Lung (tissue), 11 donors: ENCODE measurements at regions not wholly inside any gene's neighbourhood (a gene's known extent, or its start where the extent isn't known, plus 50 kb on each side); places are given as distances from the start of the nearest gene placed in this dataset.

Source experiments
- ATAC-seq: fragments of 200-7000 bp; cut with Tn5 transposase; one replicate; pipeline ENCODE4 v1.9.1; 2020; ENCODE audit warnings: moderate number of reproducible peaks; ENCODE audit not compliant: insufficient read depth, low FRiP score
- DNase-seq, 3 donors: peaks; one replicate each; pipeline ENCODE4 v3.0.0-alpha.2; 2013 to 2017
- H3K27ac ChIP-seq, 2 donors: one replicate each; pipeline ENCODE4 v1.5.1; 2013; ENCODE audit warnings: mild to moderate bottlenecking in 2 of 2, moderate library complexity in 2 of 2, control low read depth in 1 of 2, inconsistent platforms in 1 of 2, low read depth in 1 of 2, low read length in 1 of 2
- H3K27me3 ChIP-seq, 3 donors: one replicate each; pipeline ENCODE4 v1.5.1; 2013; ENCODE audit warnings: low read length in 2 of 3; ENCODE audit not compliant: control insufficient read depth in 3 of 3, insufficient read depth in 3 of 3
- H3K36me3 ChIP-seq, 4 donors: one replicate each; pipeline ENCODE4 v1.5.1; 2013; ENCODE audit warnings: low read length in 4 of 4, mild to moderate bottlenecking in 1 of 4, moderate library complexity in 1 of 4; ENCODE audit not compliant: control insufficient read depth in 4 of 4, insufficient read depth in 4 of 4
- H3K4me1 ChIP-seq, 5 donors: one replicate each; pipeline ENCODE4 v1.5.1; 2013; ENCODE audit warnings: low read length in 5 of 5, mild to moderate bottlenecking in 2 of 5, moderate library complexity in 1 of 5; ENCODE audit not compliant: control insufficient read depth in 5 of 5, insufficient read depth in 5 of 5
- H3K4me3 ChIP-seq: one replicate; pipeline ENCODE4 v1.5.1; 2013; ENCODE audit warnings: mild to moderate bottlenecking, control low read depth, moderate library complexity
- H3K9ac ChIP-seq, 2 donors: one replicate each; pipeline ENCODE4 v1.5.1; 2013; ENCODE audit warnings: low read length in 2 of 2, control low read depth in 1 of 2; ENCODE audit not compliant: insufficient read depth in 1 of 2
- H3K9me3 ChIP-seq, 4 donors: one replicate each; pipeline ENCODE4 v1.5.1; 2013; ENCODE audit warnings: low read length in 3 of 4, mild to moderate bottlenecking in 1 of 4, moderate library complexity in 1 of 4; ENCODE audit not compliant: control insufficient read depth in 4 of 4, insufficient read depth in 3 of 4
- CTCF ChIP-seq: IDR thresholded peaks from 2 replicates; pipeline ENCODE4 v1.5.1; 2012; ENCODE audit warnings: mild to moderate bottlenecking; ENCODE audit errors: control extremely low read depth, extremely low read depth
- WGBS, 2 donors: extraction: QIAGEN DNeasy Blood & Tissue Kit; methylation state at CpG; one replicate each; pipeline ENCODE4 v1.1.7; 2013; 5-methylcytosine and 5-hydroxymethylcytosine counted together
- donor health status: control.
- donor health status: control.
- donor health status: Bipolar disorder and iron deficiency.
- donor health status: healthy.
- donor health status: DM: yes; HTN: yes; CAD: no.

DNA sequence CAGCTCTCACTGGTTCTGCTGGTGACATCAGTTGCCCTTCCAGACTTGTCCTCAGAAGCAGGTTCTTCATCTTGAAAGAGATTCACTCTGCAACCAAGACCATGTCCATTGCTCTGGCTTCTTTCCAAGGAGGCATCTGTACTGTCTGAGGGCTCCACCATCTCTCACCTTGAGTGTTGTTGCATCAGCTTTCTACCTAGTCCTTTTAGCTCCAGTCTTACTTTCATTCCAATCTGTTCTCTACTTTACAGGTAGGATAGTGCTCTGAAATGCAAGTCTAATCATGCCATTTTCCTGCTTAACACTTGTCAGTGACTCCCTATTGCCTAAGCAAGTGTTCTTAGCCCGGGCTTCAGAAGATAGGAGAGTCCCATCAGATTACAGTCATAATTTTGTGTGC is 117.7 kb downstream of the EN1 start:
- Histone ChIP-seq H3K4me1 (no peaks in the 10 kb centered on the region), H3K9ac (no peak overlapping the region), H3K27ac (no peak overlapping the region), H3K9me3 (peaks cover 0 to 6% (median 3%) of the 10 kb centered on the region in 4 donors), H3K4me3 (no peak overlapping the region), H3K36me3 (no peaks in the 10 kb centered on the region), H3K27me3 (no peaks in the 10 kb centered on the region)
- ATAC-seq = no peak
- 80 to 87% methylated on average over 1 of the region's 1 CpG for WGBS, 2 donors
- DNase-seq = no peak
- TF ChIP-seq CTCF = no peak

DNA sequence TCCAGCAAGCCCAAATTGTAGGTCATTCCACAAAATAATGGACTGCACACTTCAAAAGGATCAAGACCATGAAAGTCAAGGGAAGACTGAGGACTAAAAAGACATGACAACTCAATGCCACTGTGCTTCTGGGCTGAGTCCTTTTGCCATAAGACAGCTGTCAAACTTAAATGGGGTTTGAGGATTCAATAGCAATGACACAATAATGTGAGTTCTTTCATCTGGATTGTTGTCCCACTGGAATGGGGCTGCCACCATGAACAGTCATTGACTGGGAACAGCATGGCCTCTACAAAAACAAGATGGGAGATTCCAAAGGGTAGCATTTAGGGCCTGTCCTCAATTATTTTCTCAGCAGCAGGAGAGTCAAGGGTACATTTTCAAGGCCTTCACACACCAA is 118.5 kb downstream of the EN1 start:
- peaks cover 0 to 6% (median 3%) of the 10 kb centered on the region in 4 donors for H3K9me3 ChIP-seq
- H3K9ac ChIP-seq = no peak overlapping the region
- H3K4me3 ChIP-seq = no peak overlapping the region
- no peak overlapping the region for H3K27ac ChIP-seq
- no peaks in the 10 kb centered on the region for H3K36me3 ChIP-seq
- no peak for DNase-seq
- TF ChIP-seq CTCF = no peak
- no peaks in the 10 kb centered on the region for H3K27me3 ChIP-seq
- no peak for ATAC-seq
- H3K4me1 ChIP-seq = no peaks in the 10 kb centered on the region

DNA sequence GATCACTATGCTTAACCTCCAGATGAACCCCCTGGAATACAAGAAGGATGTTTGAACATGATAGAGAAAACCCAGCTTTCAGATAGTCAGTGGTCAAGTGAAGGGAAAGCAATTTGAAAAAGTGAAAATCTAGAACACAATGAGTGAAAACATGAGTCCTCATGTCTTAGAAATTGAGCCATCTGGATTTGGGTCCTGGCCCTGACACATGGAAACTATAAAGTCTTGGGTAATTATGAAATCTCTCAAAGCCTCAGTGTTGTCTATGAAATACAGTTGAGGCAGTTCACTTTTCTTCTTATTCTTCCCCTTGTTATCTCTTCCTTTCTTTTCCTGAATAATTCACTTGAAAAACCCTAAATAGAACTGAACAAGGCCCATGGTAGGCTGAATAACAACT is 120.6 kb downstream of the EN1 start:
- Histone ChIP-seq H3K9me3 (peaks cover 0 to 5% (median 2%) of the 10 kb centered on the region in 4 donors), H3K4me3 (no peak overlapping the region), H3K27me3 (no peaks in the 10 kb centered on the region), H3K9ac (no peak overlapping the region), H3K27ac (no peak overlapping the region), H3K36me3 (no peaks in the 10 kb centered on the region), H3K4me1 (no peaks in the 10 kb centered on the region)
- no peak for ATAC-seq
- no peak for TF ChIP-seq CTCF
- no peak for DNase-seq

- TF ChIP-seq CTCF = no peak
- no peak overlapping the region for H3K27ac ChIP-seq
- WGBS, 2 donors = 72 to 82% methylated on average over 4 of the region's 4 CpGs
- ATAC-seq (no peak), DNase-seq (no peak)
- peaks cover 0 to 4% (median 2%) of the 10 kb centered on the region in 4 donors for H3K9me3 ChIP-seq
- H3K9ac ChIP-seq = no peak overlapping the region
- H3K4me1 ChIP-seq = no peaks in the 10 kb centered on the region
- H3K36me3 ChIP-seq = no peaks in the 10 kb centered on the region
- H3K27me3 ChIP-seq = no peaks in the 10 kb centered on the region
- H3K4me3 ChIP-seq = no peak overlapping the region
Observed at GRCh38 chr2:118723394-118723793, 124.1 kb downstream of the EN1 start.
